OCI-LY7 (cell line): ENCODE measurements at regions not wholly inside any gene's neighbourhood (a gene's known extent, or its start where the extent isn't known, plus 50 kb on each side); places are given as distances from the start of the nearest gene placed in this dataset.

Experiments used
- BruUV-seq: library from RNA; stranded (reverse); fragments of 400-500 nt; replicated peaks from 2 replicates; lab custom pipeline; 2021; lab: Mats Ljungman, UMichigan
- CTCF ChIA-PET: fragments of 300-600 bp; sonication (Branson Sonifier 250); formaldehyde crosslinking; loops from one replicate; lab custom pipeline; 2022; ENCODE audit warnings: antibody characterized with exemption; ENCODE audit not compliant: unreplicated experiment; lab: Charles Lee
- POLR2A ChIA-PET: fragments of 300-600 bp; sonication (Branson Sonifier 250); formaldehyde crosslinking; loops from one replicate; lab custom pipeline; 2022; ENCODE audit warnings: antibody characterized with exemption; lab: Charles Lee
- DNase-seq: peaks from one replicate; pipeline ENCODE4 v3.0.0-alpha.2; 2015; ENCODE audit warnings: low spot score
- H2AFZ ChIP-seq: fragments of 200-600 bp; sonication (generic), shearing (Covaris generic); 2 replicates; pipeline ENCODE4 v1.6.1; 2014; ENCODE audit warnings: mild to moderate bottlenecking, antibody characterized with exemption, low read length, moderate library complexity
- H3K27ac ChIP-seq: fragments of 200-600 bp; sonication (generic); 2 replicates; pipeline ENCODE4 v1.5.1; 2014; ENCODE audit warnings: mixed run types, low read depth, mild to moderate bottlenecking, moderate library complexity, low read length, inconsistent platforms; ENCODE audit not compliant: poor library complexity, severe bottlenecking
- H3K36me3 ChIP-seq: fragments of 200-600 bp; sonication (generic); 2 replicates; pipeline ENCODE4 v1.6.1; 2014; ENCODE audit warnings: mild to moderate bottlenecking, antibody characterized with exemption, low read length, moderate library complexity, mixed read lengths; ENCODE audit not compliant: insufficient read depth
- H3K4me1 ChIP-seq: fragments of 200-600 bp; sonication (generic); 2 replicates; pipeline ENCODE4 v1.5.1; 2014; ENCODE audit warnings: mild to moderate bottlenecking, low read length; ENCODE audit not compliant: insufficient read depth, poor library complexity, severe bottlenecking
- H3K4me2 ChIP-seq: fragments of 200-600 bp; sonication (generic); 2 replicates; pipeline ENCODE4 v1.6.1; 2014; ENCODE audit warnings: mild to moderate bottlenecking, low read length
- H3K4me3 ChIP-seq: fragments of 200-600 bp; sonication (generic); 2 replicates; pipeline ENCODE4 v1.5.1; 2014; ENCODE audit warnings: mild to moderate bottlenecking, low read depth, low read length; ENCODE audit not compliant: poor library complexity, severe bottlenecking
- H3K79me2 ChIP-seq: fragments of 200-600 bp; sonication (generic); 2 replicates; pipeline ENCODE4 v1.6.1; 2016; ENCODE audit warnings: low read depth, mild to moderate bottlenecking, low read length, moderate library complexity, mixed read lengths; ENCODE audit not compliant: insufficient read depth
- H3K9me2 ChIP-seq: fragments of 200-600 bp; sonication (generic); 2 replicates; pipeline ENCODE4 v1.6.1; 2016; ENCODE audit warnings: mild to moderate bottlenecking, low read length, mixed read lengths; ENCODE audit not compliant: insufficient read depth
- H3K9me3 ChIP-seq: fragments of 200-600 bp; sonication (generic); 2 replicates; pipeline ENCODE4 v1.6.1; 2014; ENCODE audit warnings: mild to moderate bottlenecking, mixed run types, low read length, mixed read lengths
- H4K20me1 ChIP-seq: fragments of 200-600 bp; sonication (generic); 2 replicates; pipeline ENCODE4 v1.6.1; 2014; ENCODE audit warnings: mild to moderate bottlenecking, antibody characterized with exemption, low read length, moderate library complexity, mixed read lengths; ENCODE audit not compliant: insufficient read depth
- EZH2phosphoT487 ChIP-seq: fragments of 200-600 bp; sonication (generic); IDR thresholded peaks from 2 replicates; pipeline ENCODE4 v1.6.1; 2018; ENCODE audit warnings: low read depth, borderline replicate concordance, mild to moderate bottlenecking, mixed run types, antibody characterized with exemption, low read length, moderate library complexity, mixed read lengths
- intact Hi-C: fragments of 100-400 bp; cut with micrococcal nuclease; formaldehyde crosslinking; loops from one replicate; pipeline ENCODE4 v1.10.0; 2022; ENCODE audit not compliant: unreplicated experiment
- TF ChIP-seq, protein P1 (sequence below): fragments of 200-600 bp; sonication (generic); conservative IDR thresholded peaks from 2 replicates; pipeline ENCODE4 v1.5.1; 2014; ENCODE audit warnings: mild to moderate bottlenecking, antibody characterized with exemption, low read length, moderate library complexity, mixed read lengths

DNA sequence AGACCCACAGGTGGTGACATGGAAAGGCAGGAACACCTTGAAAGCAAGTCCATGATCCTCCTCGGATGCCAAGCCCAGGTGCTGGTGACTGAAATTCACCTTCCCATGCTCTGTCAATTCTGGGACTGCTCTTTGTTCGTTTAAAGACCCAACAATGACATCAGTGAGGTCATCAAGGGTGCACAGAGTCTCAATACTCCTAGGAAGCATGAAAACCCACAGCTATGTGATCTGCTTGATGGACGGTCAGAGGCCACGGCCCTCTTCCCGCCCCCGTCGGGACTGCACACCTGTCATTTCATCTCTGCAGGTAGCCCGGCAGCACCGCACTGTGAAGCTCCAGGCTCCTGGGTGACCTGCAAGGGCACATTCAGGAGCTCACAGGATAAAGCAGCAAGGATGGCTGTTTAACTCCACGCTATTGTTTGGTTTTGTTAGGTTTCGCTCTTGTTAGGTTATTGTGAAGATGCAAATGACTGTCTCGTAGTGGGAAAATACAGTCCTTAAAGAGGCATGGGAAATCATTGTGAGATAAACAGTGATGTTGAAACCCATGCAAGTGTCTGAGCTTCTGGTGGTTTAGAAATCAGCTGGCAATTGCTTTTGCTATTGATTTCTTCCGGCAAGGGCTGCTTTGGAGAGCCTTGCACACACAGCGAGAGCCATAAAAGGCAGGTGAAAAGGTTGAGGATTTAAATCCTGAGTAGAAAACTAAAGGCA, 124.8 kb upstream of the AJAP1 start:
- no TSS peak for BruUV-seq
- DNase-seq = no peak
- H3K9me2 ChIP-seq = no peaks in the 10 kb centered on the region
- no peaks in the 10 kb centered on the region for H3K79me2 ChIP-seq
- H3K4me2 ChIP-seq = no peak overlapping the region
- TF ChIP-seq, protein P1, sequence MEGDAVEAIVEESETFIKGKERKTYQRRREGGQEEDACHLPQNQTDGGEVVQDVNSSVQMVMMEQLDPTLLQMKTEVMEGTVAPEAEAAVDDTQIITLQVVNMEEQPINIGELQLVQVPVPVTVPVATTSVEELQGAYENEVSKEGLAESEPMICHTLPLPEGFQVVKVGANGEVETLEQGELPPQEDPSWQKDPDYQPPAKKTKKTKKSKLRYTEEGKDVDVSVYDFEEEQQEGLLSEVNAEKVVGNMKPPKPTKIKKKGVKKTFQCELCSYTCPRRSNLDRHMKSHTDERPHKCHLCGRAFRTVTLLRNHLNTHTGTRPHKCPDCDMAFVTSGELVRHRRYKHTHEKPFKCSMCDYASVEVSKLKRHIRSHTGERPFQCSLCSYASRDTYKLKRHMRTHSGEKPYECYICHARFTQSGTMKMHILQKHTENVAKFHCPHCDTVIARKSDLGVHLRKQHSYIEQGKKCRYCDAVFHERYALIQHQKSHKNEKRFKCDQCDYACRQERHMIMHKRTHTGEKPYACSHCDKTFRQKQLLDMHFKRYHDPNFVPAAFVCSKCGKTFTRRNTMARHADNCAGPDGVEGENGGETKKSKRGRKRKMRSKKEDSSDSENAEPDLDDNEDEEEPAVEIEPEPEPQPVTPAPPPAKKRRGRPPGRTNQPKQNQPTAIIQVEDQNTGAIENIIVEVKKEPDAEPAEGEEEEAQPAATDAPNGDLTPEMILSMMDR = no peak
- TF ChIP-seq EZH2phosphoT487 = no peak
- H2AFZ ChIP-seq = no peak overlapping the region
- no peaks in the 10 kb centered on the region for H3K36me3 ChIP-seq
- no peak overlapping the region for H3K4me3 ChIP-seq
- ChIA-PET POLR2A (no interaction called here), CTCF (no interaction called here)
- intact Hi-C loops = no loop called here
- H3K4me1 ChIP-seq = no peaks in the 10 kb centered on the region
- no peak overlapping the region for H3K27ac ChIP-seq
- H4K20me1 ChIP-seq = no peaks in the 10 kb centered on the region
- H3K9me3 ChIP-seq = no peaks in the 10 kb centered on the region

DNA sequence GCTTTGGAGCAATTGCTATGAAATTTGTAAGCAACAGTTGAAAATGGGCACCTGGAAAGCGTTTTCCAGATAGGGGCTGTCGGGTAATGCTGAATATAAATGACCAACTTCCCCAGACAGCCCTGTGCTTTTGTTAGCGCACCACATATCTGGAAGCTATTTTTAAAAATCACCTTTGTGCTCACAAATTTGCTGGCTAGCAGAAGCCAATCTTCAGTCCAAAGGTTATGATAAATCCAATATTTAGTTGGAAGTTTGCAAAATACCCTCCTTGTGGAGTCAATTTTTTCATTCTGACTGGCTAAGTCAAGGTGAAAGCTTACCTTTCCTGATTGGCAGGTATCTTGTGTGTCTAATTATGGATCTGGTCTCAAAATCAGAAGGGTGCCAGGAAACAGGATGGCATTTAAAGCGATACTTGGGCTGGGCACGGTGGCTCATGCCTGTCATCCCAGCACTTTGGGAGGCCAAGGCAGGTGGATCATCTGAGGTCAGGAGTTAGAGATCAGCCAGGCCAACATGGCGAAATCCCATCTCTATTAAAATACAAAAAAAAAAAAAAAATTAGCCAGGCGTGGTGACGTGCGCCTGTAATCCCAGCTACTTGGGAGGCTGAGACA, 124.1 kb upstream of the AJAP1 start:
- no peak overlapping the region for H3K27ac ChIP-seq
- BruUV-seq = no TSS peak
- no peak overlapping the region for H3K4me3 ChIP-seq

More for the DNA sequence above, 124.1 kb upstream of the AJAP1 start:
- Histone ChIP-seq H4K20me1 (no peaks in the 10 kb centered on the region), H3K4me1 (no peaks in the 10 kb centered on the region), H3K36me3 (no peaks in the 10 kb centered on the region), H2AFZ (no peak overlapping the region), H3K9me2 (no peaks in the 10 kb centered on the region), H3K4me2 (no peak overlapping the region), H3K79me2 (no peaks in the 10 kb centered on the region), H3K9me3 (no peaks in the 10 kb centered on the region)
- ChIA-PET POLR2A (no interaction called here), CTCF (no interaction called here)
- no peak for DNase-seq
- TF ChIP-seq EZH2phosphoT487 = no peak
- TF ChIP-seq, protein P1 = no peak
- intact Hi-C loops = no loop called here
